Prostate gland (tissue), 2 donors: ENCODE measurements at regions not wholly inside any gene's neighbourhood (a gene's known extent, or its start where the extent isn't known, plus 50 kb on each side); places are given as distances from the start of the nearest gene placed in this dataset.

Source experiments
- DNase-seq: peaks from one replicate; pipeline ENCODE4 v3.0.0-alpha.2; 2019; ENCODE audit warnings: low spot score
- H3K27ac ChIP-seq, 2 donors: fragments of 200-600 bp; sonication (generic); 2 replicates each; pipeline ENCODE4 v1.5.1; 2017 to 2019
- H3K27me3 ChIP-seq: fragments of 200-600 bp; sonication (generic); replicated peaks from 2 replicates; pipeline ENCODE4 v1.5.1; 2019; ENCODE audit not compliant: insufficient read depth
- H3K36me3 ChIP-seq, 2 donors: fragments of 200-600 bp; sonication (generic); 1 replicate in 1 of 2; 2 replicates in 1 of 2; pipeline versions ENCODE4 v1.5.1 to v1.8.1; 2017 to 2019
- H3K4me1 ChIP-seq: fragments of 200-600 bp; sonication (generic); replicated peaks from 2 replicates; pipeline ENCODE4 v1.5.1; 2019
- H3K4me3 ChIP-seq, 2 donors: fragments of 200-600 bp; sonication (generic); 2 replicates each; pipeline ENCODE4 v1.5.1; 2017 to 2019
- H3K9me3 ChIP-seq: fragments of 200-600 bp; sonication (generic); 2 replicates; pipeline ENCODE4 v1.5.1; 2017
- CTCF ChIP-seq, 4 experiments: fragments of 200-600 bp in 2 of 4; fragments of 450-650 bp in 2 of 4; sonication (generic) in 2 of 4; IDR thresholded peaks; 1 replicate in 3 of 4; 2 replicates in 1 of 4; pipeline ENCODE4 v1.5.1; 2016 to 2019; ENCODE audit warnings: antibody characterized with exemption in 4 of 4, mild to moderate bottlenecking in 2 of 4, moderate library complexity in 2 of 4
- POLR2A ChIP-seq: fragments of 450-650 bp; IDR thresholded peaks from one replicate; pipeline ENCODE4 v1.6.1; 2016; ENCODE audit warnings: antibody characterized with exemption, mild to moderate bottlenecking
- POLR2AphosphoS5 ChIP-seq: sonication (generic); formaldehyde crosslinking; IDR thresholded peaks from one replicate; pipeline ENCODE4 v1.6.1; 2017; ENCODE audit warnings: antibody characterized with exemption
- whole genome bisulfite sequencing: methylation state at CpG from one replicate; pipeline ENCODE4 v1.1.5; 2018; 5-methylcytosine and 5-hydroxymethylcytosine counted together
- intact Hi-C: fragments of 100-400 bp; cut with DNase I; formaldehyde crosslinking; loops from one replicate; pipeline ENCODE4 v1.14.2; 2022

GRCh38 chr15:93239993-93240392 lies 151.0 kb upstream of the RGMA start:
- H3K36me3 ChIP-seq: no peaks in the 10 kb centered on the region
- no peak for DNase-seq
- no peak for TF ChIP-seq POLR2A
- no peak for TF ChIP-seq CTCF (IDR thresholded peaks at IDR 0.05)
- TF ChIP-seq POLR2AphosphoS5: no peak
- no peaks in the 10 kb centered on the region for H3K9me3 ChIP-seq
- H3K4me3 ChIP-seq: no peak overlapping the region
- no peaks in the 10 kb centered on the region for H3K27me3 ChIP-seq
- H3K27ac ChIP-seq: no peak overlapping the region
- WGBS: 100% methylated on average over 2 of the region's 3 CpGs
- intact Hi-C loops: no loop called here
- H3K4me1 ChIP-seq: no peaks in the 10 kb centered on the region

GRCh38 chr15:93239591-93239990 lies 150.6 kb upstream of the RGMA start:
- Histone ChIP-seq H3K4me3 (no peak overlapping the region), H3K36me3 (no peaks in the 10 kb centered on the region), H3K9me3 (no peaks in the 10 kb centered on the region), H3K27me3 (no peaks in the 10 kb centered on the region), H3K4me1 (no peaks in the 10 kb centered on the region), H3K27ac (no peak overlapping the region)
- 96% methylated on average over 8 of the region's 8 CpGs for WGBS
- TF ChIP-seq POLR2A: no peak
- intact Hi-C loops: no loop called here
- no peak for DNase-seq

- WGBS: 80% methylated on average over 8 of the region's 8 CpGs
- intact Hi-C loops: no loop called here
- H3K27me3 ChIP-seq: no peaks in the 10 kb centered on the region
- DNase-seq: no peak
- no peak overlapping the region for H3K27ac ChIP-seq
- H3K4me1 ChIP-seq: no peaks in the 10 kb centered on the region
- no peaks in the 10 kb centered on the region for H3K36me3 ChIP-seq
- no peaks in the 10 kb centered on the region for H3K9me3 ChIP-seq
- H3K4me3 ChIP-seq: no peak overlapping the region
- TF ChIP-seq POLR2A (no peak), POLR2AphosphoS5 (no peak), CTCF (IDR thresholded peaks at IDR 0.05) (no peak)
These were observed 149.6 kb upstream of the RGMA start for GRCh38 chr15:93238641-93239040.

GRCh38 chr15:93235926-93236780 lies 147.1 kb upstream of the RGMA start:
- intact Hi-C loops: no loop called here
- no peak for DNase-seq
- Histone ChIP-seq H3K9me3 (no peaks in the 10 kb centered on the region), H3K36me3 (no peaks in the 10 kb centered on the region), H3K4me1 (no peaks in the 10 kb centered on the region), H3K27me3 (no peaks in the 10 kb centered on the region), H3K27ac (no peak overlapping the region), H3K4me3 (no peak overlapping the region)
- WGBS: 65% methylated on average over 17 of the region's 17 CpGs
- TF ChIP-seq POLR2A: no peak
- TF ChIP-seq CTCF (IDR thresholded peaks at IDR 0.05): no peak
- TF ChIP-seq POLR2AphosphoS5: no peak

- no peak for DNase-seq
- Histone ChIP-seq H3K27me3 (no peaks in the 10 kb centered on the region), H3K4me1 (no peaks in the 10 kb centered on the region), H3K36me3 (no peaks in the 10 kb centered on the region), H3K4me3 (no peak overlapping the region), H3K9me3 (no peaks in the 10 kb centered on the region), H3K27ac (no peak overlapping the region)
- WGBS: 73% methylated on average over 5 of the region's 5 CpGs
- TF ChIP-seq CTCF (IDR thresholded peaks at IDR 0.05) (no peak), POLR2AphosphoS5 (no peak), POLR2A (no peak)
- intact Hi-C loops: no loop called here
These were observed 146.3 kb upstream of the RGMA start for GRCh38 chr15:93235269-93235668.
